H1 (cell line): ENCODE measurements at regions not wholly inside any gene's neighbourhood (a gene's known extent, or its start where the extent isn't known, plus 50 kb on each side); places are given as distances from the start of the nearest gene placed in this dataset.

ENCODE experiments used
- CTCF ChIP-seq, 3 experiments: IDR thresholded peaks; 1 replicate in 2 of 3; 2 replicates in 1 of 3; pipeline versions ENCODE4 v1.5.1 to v1.6.1; 2011; ENCODE audit warnings: low read length in 3 of 3, mild to moderate bottlenecking in 3 of 3, inconsistent platforms in 2 of 3, low read depth in 1 of 3, moderate library complexity in 1 of 3; ENCODE audit not compliant: insufficient read depth in 1 of 3; ENCODE audit errors: control extremely low read depth in 1 of 3
- E2F6 ChIP-seq: IDR thresholded peaks from 2 replicates; pipeline ENCODE4 v1.6.1; 2012; ENCODE audit warnings: inconsistent platforms
- EP300 ChIP-seq, 2 experiments: IDR thresholded peaks; 1 replicate in 1 of 2; 2 replicates in 1 of 2; pipeline ENCODE4 v1.6.1; 2011 to 2012; ENCODE audit warnings: low read depth in 2 of 2, low read length in 2 of 2, mild to moderate bottlenecking in 2 of 2, borderline replicate concordance in 1 of 2, inconsistent platforms in 1 of 2, moderate library complexity in 1 of 2
- POLR2A ChIP-seq, 2 experiments: IDR thresholded peaks; 1 replicate in 1 of 2; 2 replicates in 1 of 2; pipeline ENCODE4 v1.6.1; 2011; ENCODE audit warnings: low read depth in 2 of 2, low read length in 2 of 2, mild to moderate bottlenecking in 2 of 2; ENCODE audit errors: control extremely low read depth in 1 of 2
- POLR2AphosphoS5 ChIP-seq: IDR thresholded peaks from 2 replicates; pipeline ENCODE4 v1.6.1; 2011; ENCODE audit warnings: low read depth, low read length
- TCF12 ChIP-seq: IDR thresholded peaks from 2 replicates; pipeline ENCODE4 v1.6.1; 2011; ENCODE audit warnings: low read depth, mild to moderate bottlenecking, low read length

- no peak for TF ChIP-seq POLR2AphosphoS5
- no peak for TF ChIP-seq E2F6
- peak in 2 of 3 experiments; percentile 16 to 40; a peak in 1 of 4 replicates for TF ChIP-seq CTCF (IDR thresholded peaks at IDR 0.05; ENCODE audit: control extremely low read depth in 1 of 3, insufficient read depth in 1 of 3, low read depth in 1 of 3, low read length in 3 of 3)
- TF ChIP-seq TCF12 = no peak
- TF ChIP-seq EP300 (IDR thresholded peaks at IDR 0.05; ENCODE audit: borderline replicate concordance in 1 of 2, low read depth in 2 of 2, low read length in 2 of 2) = no peak
- no peak for TF ChIP-seq POLR2A (IDR thresholded peaks at IDR 0.05; ENCODE audit: control extremely low read depth in 1 of 2, low read depth in 2 of 2, low read length in 2 of 2)
Measured at GRCh38 chr10:63724922-63725321, 203.7 kb downstream of the REEP3 start.
